ENCODE measurements at regions not wholly inside any gene's neighbourhood (a gene's known extent, or its start where the extent isn't known, plus 50 kb on each side); places are given as distances from the start of the nearest gene placed in this dataset.
"Not testable (repeated sequence)": the region's sequence is repeated elsewhere in the genome, so short reads cannot be mapped to it uniquely, and the experiment has no call there.

DNA sequence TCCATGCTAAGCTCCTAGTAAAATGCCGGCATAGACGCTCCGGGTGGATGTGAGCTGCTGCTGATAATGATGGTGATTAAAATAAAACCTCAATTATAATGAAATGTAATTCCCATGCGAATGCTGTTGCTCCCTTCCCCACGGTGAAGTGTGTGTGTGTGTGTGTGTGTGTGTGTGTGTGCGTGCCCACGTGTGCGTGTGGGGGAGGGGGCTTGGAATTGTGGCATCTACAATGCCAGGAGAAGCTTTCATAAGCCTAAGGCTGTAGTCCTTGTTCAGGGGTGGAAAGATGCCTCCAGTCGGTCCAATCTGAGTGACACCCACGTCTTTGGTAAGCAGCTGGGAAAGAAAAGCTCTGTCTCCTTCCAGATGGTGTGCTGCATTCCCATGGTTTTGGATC is 137.9 kb downstream of the CDH26 start:
- no peak for DNase-seq (ENCODE audit: low read depth)

DNA sequence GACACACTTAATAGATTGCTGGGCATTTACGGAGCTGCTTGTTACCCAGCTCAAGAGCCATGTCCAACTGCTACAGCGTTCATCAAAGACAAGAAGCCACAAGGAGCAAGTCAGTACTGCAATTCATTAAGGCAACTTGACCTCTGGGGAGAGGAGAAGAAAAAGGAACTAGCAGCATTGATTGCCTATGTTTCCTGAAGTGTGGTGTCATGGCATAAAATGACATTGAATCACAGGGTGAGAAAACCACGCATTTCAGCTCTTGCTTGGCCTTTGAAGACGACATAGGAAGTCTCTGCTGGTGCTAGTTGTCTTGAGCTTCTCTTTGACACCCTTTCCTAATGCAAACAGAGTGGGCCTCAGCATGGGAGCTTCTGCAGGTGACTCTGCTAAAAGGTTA is 139.1 kb downstream of the CDH26 start:
- DNase-seq (ENCODE audit: low read depth) = no peak

DNA sequence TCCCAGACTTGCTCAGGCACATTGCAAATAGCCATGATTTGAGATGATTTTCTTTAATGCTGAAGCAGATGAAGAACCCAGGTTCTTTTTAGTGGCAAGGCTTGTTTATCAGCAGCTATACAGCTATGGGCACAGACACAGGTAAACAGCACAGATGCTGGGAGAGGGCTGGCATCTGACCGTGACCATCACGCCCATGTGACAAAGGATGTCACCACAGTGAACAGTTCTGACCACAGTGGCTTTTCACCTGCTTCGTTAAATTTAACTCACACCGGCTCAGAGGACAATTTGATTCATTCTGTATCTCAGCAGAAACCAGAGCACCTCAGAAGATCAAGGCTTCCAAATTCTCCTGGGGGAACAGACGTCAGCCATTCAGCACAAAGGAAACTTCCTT is 142.6 kb downstream of the CDH26 start:
- no peak for DNase-seq (ENCODE audit: low read depth)

DNA sequence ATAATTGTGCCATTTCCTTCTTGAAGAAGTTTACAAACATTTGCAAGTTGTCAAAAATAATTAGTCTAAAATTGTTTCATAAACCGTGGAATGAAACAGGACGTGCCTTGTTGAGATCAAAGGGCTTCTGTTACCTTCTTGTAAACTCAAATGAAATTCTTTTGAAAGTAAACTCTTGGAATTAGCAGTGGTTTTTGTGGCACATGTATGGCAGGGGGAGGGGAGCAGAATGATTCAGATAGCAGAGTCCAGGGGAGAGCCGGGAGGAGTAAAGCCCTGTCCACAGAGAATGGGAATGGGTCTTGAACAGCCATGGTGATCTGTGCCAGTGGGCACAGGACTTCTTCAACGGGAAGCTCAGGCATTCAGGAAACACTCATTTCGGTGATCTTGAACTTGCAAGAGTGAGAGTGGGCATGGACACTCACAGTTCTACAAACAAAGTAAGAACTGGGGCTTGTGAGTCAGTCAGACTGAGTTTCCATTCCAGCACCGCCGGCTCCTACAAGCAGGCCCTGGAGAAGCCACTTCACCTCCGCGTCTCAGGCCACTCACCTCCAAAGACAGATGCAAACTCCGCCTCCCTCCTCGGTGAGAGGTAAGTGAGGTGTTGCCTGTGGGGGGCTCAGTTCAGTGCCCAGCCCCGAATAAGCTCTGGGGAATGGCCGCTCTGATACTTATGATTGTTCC is 143.1 kb downstream of the CDH26 start:
- no peak for DNase-seq (ENCODE audit: low read depth)

DNA sequence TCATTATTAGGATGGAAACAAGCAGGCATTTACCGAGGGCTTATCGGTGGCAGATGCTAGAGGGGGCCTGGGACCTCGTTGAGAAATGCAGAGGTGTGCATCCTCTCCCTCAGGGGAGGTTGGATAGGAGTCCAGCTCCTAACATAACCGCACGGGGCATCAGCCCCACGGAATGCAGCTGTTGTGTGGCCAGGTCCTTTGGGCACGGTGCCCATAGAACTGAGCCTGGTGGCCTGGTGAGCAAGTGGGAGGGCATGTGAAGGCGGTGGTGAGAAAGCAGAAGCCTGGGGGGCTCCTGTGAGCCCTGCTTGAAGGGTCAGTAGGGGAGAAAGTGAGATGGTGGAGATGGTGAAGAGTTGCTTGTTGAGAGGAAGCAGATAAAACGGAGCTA is 143.7 kb downstream of the CDH26 start:
- no peak for DNase-seq (ENCODE audit: low read depth)

DNA sequence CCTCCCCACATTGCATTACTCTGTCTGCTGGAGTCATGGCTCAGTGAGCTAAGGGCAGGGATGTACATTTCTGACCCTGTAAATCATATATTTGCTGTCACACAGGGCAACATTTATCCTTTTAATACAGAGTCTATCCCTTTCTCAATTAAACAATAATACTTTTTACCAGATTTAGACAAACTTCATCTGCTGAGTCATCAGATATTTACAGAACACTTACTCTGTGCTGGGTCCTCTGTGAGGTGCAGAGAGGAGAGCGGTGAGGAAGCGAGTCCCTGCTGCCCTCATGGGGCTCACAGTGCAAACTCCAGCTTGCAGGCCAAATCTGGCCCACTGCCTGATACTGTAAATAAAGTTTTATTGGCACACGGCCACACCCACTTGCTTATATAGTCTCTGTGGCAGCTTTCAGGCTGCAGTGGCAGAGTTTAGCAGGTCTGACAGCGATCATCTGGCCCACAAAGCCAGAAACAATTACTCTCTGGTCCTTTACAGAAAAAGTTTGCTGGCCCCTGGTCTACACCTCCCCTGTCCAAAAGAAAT is 144.5 kb downstream of the CDH26 start:
- DNase-seq (ENCODE audit: low read depth) = no peak

DNA sequence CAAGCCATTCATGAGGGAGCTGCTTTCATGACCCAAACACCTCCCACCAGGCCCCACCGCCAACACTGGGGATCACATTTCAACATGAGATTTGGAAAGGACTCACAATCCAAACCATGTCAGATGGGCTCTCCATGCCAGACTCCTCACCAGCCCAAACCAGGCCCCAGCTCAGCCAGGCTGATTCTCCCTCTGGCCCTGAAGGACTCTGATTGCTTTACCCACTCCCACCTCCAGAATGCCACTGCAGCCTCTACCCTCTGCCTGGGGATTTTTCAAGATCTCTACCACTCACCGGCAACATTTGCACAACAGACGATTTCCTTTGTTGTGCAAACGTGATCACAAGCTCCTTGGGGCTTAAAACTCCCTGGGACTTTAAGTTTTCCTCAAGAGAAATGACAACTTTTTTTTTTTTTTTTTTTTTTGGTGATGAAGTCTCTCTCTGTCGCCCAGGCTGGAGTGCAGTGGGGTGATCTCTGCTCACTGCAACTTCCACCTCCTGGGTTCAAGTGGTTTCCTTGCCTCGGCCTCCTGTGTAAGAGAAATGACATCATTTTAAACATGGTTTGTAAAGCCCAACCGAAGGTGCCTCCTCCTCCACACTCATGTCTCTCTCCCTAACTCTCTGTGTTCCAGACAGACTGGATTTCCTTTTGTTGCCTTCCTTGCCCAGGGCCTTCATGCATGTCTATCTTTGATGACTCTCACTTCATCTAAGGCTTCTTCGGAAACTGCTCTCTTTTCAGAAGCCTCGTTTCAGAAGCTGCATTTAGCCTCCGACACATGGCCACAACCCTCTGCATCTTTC is 147.0 kb downstream of the CDH26 start:
- no peak for DNase-seq (ENCODE audit: low read depth)

DNA sequence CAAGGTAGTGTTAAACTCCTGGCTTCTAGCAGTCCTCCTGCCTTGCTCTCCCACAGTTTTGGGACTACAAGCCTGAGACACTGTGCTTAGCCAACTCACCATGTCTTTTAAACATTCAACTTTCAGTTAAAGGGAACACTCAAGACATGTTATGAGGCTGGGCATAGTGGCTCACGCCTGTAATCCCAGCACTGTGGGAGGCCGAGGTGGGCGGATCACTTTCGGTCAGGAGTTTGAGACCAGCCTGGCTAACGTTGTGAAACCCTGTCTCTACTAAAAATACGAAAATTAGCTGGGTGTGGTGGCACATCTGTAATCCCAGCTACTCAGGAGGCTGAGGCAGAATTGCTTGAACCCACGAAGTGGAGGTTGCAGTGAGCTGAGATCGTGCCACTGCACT is 148.0 kb downstream of the CDH26 start:
- DNase-seq (ENCODE audit: low read depth) = not testable (repeated sequence)

DNA sequence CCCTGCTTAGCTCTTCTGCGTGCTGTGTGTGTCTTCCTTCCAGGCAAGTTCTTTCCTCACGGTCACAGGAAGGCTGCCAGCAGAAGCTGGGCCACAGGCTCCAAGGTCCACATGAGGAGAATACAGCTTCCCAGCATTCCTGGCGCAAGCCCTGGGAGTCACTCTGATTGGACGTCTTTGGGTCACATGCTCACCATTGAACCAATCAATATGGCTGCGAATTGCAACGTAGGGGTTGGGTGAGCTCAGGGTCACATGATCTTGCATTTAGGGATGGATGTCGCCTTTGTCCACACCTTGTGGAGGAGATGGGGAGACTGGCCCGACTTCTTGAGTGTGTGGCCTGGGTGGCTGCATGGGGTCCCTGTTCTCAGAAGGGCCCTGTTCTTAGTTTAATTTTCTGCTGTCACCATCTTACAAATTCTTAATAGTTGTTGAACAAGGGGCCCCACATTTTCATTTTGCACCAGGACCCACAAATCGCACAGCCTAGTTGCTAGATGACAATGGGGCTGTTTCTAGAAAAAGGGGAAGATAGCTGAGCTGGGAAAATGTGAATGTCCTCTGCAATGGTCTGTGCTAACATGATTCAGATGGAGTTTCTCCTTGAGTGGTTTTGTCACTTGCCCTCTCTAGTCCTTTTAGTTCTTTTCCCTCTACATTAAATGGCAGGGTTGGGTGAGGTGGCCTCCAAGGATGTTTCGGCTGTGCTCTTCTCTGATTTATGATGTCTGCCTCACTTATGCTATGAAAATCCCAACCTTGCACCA is 149.6 kb downstream of the CDH26 start:
- no peak for DNase-seq (ENCODE audit: low read depth)

DNA sequence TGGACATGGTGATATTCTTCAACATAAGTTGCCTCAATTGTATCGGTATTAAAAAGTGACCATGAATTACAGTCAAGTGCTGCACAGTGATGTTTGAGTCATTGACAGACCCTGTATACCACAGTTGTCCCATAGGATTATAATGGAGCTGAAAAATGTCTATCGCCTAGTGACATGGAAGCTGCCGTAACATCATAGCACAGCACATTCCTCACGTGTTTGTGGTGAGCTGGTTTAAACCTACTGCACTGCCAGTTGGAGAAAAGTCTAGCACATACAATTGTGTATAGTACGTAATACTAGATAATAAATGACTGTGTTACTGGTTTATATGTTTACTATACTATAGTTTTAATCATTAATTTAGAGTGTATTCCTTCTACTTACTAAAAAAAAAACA is 150.2 kb downstream of the CDH26 start:
- no peak for DNase-seq (ENCODE audit: low read depth)

DNA sequence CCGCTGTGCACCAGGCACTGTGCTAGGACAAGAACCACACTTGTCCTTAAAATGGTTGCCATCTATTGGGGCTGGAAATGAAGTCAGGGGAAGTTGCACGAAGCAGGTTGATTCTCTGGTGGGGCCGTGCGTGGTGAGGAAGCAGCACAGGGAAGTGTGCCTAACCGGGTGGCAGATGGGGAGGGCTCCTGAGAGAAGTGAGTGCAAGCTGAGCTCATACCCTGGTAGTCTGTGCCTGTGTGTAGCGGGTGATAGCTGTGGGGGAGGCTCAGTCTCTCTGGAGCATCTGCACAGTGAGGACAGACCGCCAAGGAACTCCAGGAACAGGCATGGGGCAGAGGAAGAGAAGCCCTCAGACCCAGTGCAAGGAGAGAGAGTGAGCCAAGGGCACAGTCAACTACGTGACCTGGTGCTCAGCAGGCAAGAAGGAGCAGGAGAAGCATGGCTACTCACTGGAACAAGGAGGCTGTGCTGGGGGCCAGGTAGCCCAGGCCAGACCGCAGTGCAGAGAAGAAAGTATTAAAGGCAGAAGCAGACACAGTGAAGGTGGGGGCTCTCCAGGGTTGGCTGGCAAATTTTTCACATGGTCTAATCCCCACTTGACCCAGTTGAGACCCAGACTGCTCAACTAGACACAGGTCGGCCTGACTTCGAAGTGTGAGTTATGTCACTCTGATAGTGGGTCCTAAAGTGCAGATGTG is 155.0 kb downstream of the CDH26 start:
- DNase-seq (ENCODE audit: low read depth) = no peak

DNA sequence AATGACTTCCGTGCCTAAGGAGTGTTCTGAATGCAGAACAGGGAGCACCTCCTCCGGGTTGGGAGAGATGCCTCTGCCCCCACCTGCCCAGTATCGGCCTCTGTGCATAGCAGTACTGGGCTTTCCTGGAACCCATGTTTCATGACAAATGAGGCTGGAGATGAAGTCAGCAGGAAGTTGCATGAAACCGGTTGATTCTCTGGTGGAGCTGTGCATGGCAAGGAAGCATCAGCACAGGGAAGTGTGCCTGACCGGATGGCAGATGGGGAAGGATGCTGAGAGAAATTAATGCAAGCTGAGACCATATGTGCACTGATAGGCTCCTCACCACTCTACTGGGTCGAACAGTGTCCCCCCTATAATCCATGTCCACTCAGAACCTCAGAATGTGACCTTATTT is 155.5 kb downstream of the CDH26 start:
- DNase-seq (ENCODE audit: low read depth) = no peak

DNA sequence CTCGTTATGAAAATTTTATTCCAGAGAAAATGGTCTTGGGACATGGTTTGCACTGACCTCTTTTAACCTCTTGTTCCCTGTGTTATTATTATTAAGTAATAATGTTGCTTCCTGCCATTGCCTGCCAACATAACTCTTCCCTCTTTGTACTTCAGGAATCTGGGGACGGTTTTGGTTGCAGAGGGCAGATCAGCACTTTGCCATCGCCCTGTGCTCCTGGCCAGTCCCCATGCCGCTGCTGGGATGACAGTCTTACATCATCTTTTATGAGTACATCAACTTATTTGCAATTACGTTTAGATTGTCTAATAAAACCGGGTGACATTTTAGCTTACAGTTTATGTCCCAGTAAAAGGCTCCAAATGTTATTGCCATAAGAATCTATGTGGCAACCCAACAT is 157.2 kb downstream of the CDH26 start:
- no peak for DNase-seq (ENCODE audit: low read depth)

DNA sequence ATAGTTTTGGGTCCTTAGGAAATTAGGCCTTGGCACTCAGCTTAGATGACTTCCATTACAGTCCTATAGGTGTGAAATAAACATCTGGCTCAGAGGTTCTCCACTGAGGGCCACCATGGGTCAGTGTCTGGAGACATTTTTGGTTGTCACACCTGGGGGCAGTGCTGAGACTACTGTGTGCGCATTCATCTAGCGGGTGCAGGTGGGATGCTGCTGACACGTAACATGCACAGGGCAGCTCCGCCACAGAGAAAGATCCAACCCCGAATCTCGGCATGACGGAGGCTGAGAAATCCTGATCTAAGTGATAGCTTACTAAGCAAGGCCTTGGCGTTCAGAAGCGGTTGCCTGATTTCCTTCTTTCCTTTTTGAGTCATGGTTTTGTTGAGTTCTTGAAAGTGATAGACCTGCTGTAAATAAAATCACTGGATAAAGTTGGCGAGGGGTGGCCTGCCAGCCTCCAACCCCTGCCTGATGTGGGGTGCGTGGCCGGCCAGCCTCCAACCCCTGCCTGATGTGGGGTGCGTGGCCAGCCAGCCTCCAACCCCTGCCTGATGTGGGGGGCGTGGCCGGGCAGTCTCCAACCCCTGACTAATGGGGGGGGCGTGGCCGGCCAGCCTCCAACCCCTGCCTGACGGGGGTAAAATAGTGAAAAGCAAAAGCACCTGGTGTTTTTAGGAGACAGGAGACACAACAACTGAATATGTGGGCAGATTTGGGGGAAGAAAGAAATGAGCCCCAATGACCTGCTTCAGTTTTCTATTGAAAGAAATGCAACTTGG is 158.1 kb downstream of the CDH26 start:
- DNase-seq (ENCODE audit: low read depth) = no peak

DNA sequence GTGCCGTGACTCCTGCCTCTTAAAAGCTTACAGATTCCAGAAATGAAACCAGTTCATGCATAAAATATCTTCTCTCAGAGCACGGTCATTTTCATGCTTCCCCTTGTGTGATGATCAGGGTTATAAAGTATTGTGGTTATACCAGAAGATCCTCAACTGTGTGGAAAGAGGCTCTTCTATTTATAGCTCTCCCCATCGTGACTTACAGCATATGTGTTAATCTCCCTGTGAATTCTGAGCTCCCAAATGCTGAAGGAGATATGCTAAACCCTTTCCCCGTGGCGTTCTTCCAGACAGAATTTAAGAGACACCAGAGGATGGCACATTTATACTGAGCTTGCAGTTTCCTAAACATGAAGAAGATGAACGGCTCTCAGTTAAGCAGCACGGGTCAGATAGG is 158.8 kb downstream of the CDH26 start:
- DNase-seq (ENCODE audit: low read depth) = no peak

DNA sequence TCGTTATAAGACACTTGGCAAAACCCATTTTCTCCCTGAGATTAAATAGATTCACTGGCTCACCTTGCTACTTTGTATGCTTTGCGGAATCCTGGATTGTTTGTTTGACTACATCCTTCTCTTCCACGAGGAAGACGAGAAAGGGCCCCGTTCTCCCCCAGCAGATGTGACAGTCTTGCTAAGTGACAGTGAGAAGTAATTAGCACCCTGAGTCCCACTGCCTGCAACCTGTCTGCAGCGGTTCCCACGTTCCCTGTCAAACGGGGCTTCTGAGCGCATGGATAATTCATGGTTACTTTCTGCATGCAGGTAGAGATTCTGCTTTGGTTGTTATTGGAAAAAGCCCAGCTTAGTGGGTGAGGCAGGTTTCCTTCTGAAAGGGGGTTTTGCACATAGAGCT is 163.7 kb downstream of the CDH26 start:
- no peak for DNase-seq (ENCODE audit: low read depth)

DNA sequence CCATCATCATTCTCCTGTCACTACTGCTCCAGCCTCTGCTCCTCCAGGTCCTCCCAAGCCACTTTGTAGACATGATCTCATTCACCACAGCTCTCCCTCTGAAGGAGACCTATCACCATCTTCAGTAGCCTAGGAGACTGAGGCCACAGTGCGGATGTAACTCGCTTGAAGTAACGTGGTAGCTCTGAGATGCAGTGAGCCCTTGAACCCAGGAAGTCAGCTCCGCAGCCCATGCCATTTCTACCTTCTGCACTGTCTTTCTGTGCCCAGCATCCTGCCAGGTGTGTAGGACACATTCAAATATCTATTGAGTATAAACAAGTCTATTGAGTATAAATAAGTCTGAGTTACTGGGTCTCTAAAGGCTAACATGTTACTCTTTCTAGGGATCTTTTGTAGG is 164.4 kb downstream of the CDH26 start:
- no peak for DNase-seq (ENCODE audit: low read depth)

DNA sequence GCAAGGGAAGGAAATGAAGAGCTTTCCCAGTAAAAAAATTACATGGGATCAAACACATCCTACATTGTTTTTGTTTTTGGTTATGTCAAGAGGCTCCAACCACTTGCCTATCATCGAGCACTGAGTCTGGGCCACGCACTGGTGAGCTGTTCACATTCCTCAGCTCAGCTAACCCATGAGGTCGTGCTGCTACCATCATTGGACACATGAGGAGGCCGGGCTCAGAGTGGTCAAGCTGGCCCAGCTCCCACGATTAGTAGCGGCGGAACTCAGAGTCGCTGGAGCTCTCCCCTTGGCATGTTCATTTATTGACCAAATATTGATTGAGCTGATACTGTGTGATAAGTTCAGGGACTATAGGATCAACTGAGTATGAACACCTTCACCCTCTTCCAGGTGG is 164.9 kb downstream of the CDH26 start:
- DNase-seq (ENCODE audit: low read depth) = no peak

DNA sequence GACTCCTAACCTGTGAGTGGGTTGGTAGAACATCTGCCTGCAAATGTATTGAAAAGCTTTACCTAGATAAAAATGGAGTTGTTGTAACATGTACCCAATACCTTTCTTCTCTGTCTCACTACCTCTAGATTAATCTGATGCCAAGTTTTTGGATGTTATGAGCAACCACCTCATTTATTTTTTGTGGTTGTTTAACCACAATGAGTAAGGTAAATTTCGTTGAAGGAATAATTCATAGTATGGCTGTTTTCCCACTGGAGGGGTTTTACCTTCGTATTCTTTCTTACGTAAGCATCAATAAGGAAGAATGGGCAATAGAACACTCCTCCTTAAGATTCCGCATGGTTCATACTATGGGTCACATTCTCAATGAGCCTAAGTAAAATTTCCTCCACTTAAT is 165.4 kb downstream of the CDH26 start:
- DNase-seq (ENCODE audit: low read depth) = no peak

DNA sequence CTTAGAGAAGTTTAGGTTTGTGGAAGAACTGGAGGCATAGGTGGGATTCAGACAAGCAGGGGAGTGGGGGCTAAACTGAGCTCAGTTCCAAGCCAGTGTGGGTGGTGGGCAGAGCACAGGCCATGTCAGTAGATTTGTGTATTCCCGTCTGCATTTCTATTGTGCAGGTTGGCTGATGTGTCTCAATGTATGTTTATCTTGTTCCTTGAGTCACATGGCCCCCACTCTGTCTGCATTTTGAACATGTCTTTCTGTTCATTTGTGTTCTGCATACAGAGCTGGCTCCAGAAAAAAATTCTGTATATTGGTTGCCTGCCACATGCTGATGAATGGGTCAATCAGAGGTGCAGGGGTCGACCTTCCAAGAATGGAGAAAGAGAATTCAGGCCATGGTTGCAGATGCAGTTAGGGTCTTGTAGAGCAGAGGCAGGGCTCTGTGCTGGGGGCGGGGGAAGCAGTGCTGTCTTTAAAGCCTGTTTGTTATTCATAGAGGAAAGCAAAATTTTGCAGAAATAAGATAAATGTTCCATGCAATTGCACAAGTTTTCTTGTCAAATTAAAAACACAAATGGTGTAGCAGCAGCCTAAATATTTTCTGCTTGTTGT is 166.7 kb downstream of the CDH26 start:
- no peak for DNase-seq (ENCODE audit: low read depth)

DNA sequence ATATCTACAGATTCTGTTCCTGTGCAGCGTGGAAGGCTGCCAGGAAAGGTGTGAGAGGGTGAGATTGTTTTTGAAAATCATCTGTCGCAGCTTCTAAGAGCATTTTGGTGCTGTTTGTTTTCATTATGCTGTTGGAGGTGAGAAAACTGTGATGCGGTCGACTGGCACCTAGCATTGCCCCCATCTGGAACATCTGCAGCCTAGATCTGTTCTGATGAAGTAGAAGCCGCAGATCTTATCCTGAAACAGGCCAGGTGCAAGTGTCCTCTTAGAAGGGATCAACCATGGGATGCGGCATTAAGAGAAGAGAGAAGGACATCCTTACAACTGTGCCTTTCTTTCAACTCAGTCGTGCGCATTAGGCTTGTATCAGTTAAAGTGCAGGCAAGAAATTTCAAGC is 167.3 kb downstream of the CDH26 start:
- no peak for DNase-seq (ENCODE audit: low read depth)

Measured in forelimb muscle (tissue), 1 donor.